ENCODE measurements at regions not wholly inside any gene's neighbourhood (a gene's known extent, or its start where the extent isn't known, plus 50 kb on each side); places are given as distances from the start of the nearest gene placed in this dataset.

- FAIRE-seq (no peak), ATAC-seq (no peak), DNase-seq (ENCODE audit: low spot score) (no peak)
- 35% methylated on average over 9 of the region's 10 CpGs for WGBS (ENCODE audit: low lambda C conversion rate)
- H3K4me3 ChIP-seq (replicated peaks in 1 of 3; ENCODE audit: insufficient read depth in 1 of 3, low read depth in 2 of 3, low read length in 3 of 3) = no peak overlapping the region
- H3K27me3 ChIP-seq (ENCODE audit: control insufficient read depth in 1 of 2, insufficient read depth in 2 of 2, low read length in 2 of 2) = no peaks in the 10 kb centered on the region; a peak in 1 of 5 replicates
- no peaks in the 10 kb centered on the region for H3K79me2 ChIP-seq (ENCODE audit: insufficient read depth, low read length)
- H3K4me2 ChIP-seq (ENCODE audit: low read depth, low read length) = no peak overlapping the region
- in situ Hi-C loops (cut with HindIII; ENCODE audit: extremely low pct_ligation_motif_present, low pct_unique_long_range_greater_than_20kb) (no loop called here), intact Hi-C loops (cut with micrococcal nuclease; ENCODE audit: unreplicated experiment) (no loop called here)
- BruUV-seq (replicated peaks) = no TSS peak
- H3K9ac ChIP-seq (ENCODE audit: insufficient read depth, low read depth, low read length) = no peak overlapping the region
- ChIA-PET POLR2A (no interaction called here), CTCF (ENCODE audit: low intra/inter-chr PET ratio, low total read pairs) (no interaction called here)
- H4K20me1 ChIP-seq (ENCODE audit: insufficient read depth, low read length) = no peaks in the 10 kb centered on the region
- H3K27ac ChIP-seq (ENCODE audit: extremely low read length, insufficient read depth, low read length) = no peak overlapping the region
- H3K4me1 ChIP-seq (ENCODE audit: insufficient read depth, low read length) = no peaks in the 10 kb centered on the region
- no peak overlapping the region for H2AFZ ChIP-seq (ENCODE audit: low read length)
- H3K36me3 ChIP-seq (replicated peaks in 1 of 2; ENCODE audit: control insufficient read depth in 1 of 2, insufficient read depth in 2 of 2, low read length in 2 of 2) = no peaks in the 10 kb centered on the region
- TF ChIP-seq CREB1 (IDR thresholded peaks at IDR 0.05) (peak; percentile 79), CREB1 (CRISPR knock-in tag; IDR thresholded peaks at IDR 0.05) (no peak), NR2C2 (CRISPR knock-in tag; IDR thresholded peaks at IDR 0.05; ENCODE audit: borderline replicate concordance) (no peak)
- TF ChIP-seq, protein P1, sequence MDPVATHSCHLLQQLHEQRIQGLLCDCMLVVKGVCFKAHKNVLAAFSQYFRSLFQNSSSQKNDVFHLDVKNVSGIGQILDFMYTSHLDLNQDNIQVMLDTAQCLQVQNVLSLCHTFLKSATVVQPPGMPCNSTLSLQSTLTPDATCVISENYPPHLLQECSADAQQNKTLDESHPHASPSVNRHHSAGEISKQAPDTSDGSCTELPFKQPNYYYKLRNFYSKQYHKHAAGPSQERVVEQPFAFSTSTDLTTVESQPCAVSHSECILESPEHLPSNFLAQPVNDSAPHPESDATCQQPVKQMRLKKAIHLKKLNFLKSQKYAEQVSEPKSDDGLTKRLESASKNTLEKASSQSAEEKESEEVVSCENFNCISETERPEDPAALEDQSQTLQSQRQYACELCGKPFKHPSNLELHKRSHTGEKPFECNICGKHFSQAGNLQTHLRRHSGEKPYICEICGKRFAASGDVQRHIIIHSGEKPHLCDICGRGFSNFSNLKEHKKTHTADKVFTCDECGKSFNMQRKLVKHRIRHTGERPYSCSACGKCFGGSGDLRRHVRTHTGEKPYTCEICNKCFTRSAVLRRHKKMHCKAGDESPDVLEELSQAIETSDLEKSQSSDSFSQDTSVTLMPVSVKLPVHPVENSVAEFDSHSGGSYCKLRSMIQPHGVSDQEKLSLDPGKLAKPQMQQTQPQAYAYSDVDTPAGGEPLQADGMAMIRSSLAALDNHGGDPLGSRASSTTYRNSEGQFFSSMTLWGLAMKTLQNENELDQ (CRISPR knock-in tag; IDR thresholded peaks at IDR 0.05; ENCODE audit: borderline replicate concordance) = no peak
- no peaks in the 10 kb centered on the region for H3K9me3 ChIP-seq (ENCODE audit: low read length)
Measured at GRCh38 chr6:14542670-14543366, 425.2 kb downstream of the CD83 start.

GRCh38 chr6:14543971-14544585 is 426.5 kb downstream of the CD83 start:
- in situ Hi-C loops (cut with HindIII; ENCODE audit: extremely low pct_ligation_motif_present, low pct_unique_long_range_greater_than_20kb) = no loop called here
- peaks cover under 1% of the 10 kb centered on the region; the same call in 1 of the 2 replicates for H3K4me1 ChIP-seq (ENCODE audit: insufficient read depth, low read length)
- ATAC-seq (no peak), DNase-seq (ENCODE audit: low spot score) (no peak), FAIRE-seq (no peak)
- H3K4me3 ChIP-seq (replicated peaks in 1 of 3; ENCODE audit: insufficient read depth in 1 of 3, low read depth in 2 of 3, low read length in 3 of 3) = no peak overlapping the region
- H3K36me3 ChIP-seq (replicated peaks in 1 of 2; ENCODE audit: control insufficient read depth in 1 of 2, insufficient read depth in 2 of 2, low read length in 2 of 2) = no peaks in the 10 kb centered on the region
- H3K4me2 ChIP-seq (ENCODE audit: low read depth, low read length) = no peak overlapping the region
- ChIA-PET POLR2A (no interaction called here), CTCF (ENCODE audit: low intra/inter-chr PET ratio, low total read pairs) (no interaction called here)
- intact Hi-C loops (cut with micrococcal nuclease; ENCODE audit: unreplicated experiment) = no loop called here
- no peaks in the 10 kb centered on the region for H4K20me1 ChIP-seq (ENCODE audit: insufficient read depth, low read length)
- no peak overlapping the region for H3K27ac ChIP-seq (ENCODE audit: extremely low read length, insufficient read depth, low read length)
- 4% methylated on average over 6 of the region's 6 CpGs for WGBS (ENCODE audit: low lambda C conversion rate)
- H3K27me3 ChIP-seq (ENCODE audit: control insufficient read depth in 1 of 2, insufficient read depth in 2 of 2, low read length in 2 of 2) = no peaks in the 10 kb centered on the region; a peak in 1 of 5 replicates
- BruUV-seq (replicated peaks) = no TSS peak
- H3K9ac ChIP-seq (ENCODE audit: insufficient read depth, low read depth, low read length) = no peak overlapping the region
- no peaks in the 10 kb centered on the region for H3K9me3 ChIP-seq (ENCODE audit: low read length)
- no peak overlapping the region for H2AFZ ChIP-seq (ENCODE audit: low read length)
- H3K79me2 ChIP-seq (ENCODE audit: insufficient read depth, low read length) = no peaks in the 10 kb centered on the region
- TF ChIP-seq TEAD2 (CRISPR knock-in tag; IDR thresholded peaks at IDR 0.05) = no peak
- TF ChIP-seq, protein P2, sequence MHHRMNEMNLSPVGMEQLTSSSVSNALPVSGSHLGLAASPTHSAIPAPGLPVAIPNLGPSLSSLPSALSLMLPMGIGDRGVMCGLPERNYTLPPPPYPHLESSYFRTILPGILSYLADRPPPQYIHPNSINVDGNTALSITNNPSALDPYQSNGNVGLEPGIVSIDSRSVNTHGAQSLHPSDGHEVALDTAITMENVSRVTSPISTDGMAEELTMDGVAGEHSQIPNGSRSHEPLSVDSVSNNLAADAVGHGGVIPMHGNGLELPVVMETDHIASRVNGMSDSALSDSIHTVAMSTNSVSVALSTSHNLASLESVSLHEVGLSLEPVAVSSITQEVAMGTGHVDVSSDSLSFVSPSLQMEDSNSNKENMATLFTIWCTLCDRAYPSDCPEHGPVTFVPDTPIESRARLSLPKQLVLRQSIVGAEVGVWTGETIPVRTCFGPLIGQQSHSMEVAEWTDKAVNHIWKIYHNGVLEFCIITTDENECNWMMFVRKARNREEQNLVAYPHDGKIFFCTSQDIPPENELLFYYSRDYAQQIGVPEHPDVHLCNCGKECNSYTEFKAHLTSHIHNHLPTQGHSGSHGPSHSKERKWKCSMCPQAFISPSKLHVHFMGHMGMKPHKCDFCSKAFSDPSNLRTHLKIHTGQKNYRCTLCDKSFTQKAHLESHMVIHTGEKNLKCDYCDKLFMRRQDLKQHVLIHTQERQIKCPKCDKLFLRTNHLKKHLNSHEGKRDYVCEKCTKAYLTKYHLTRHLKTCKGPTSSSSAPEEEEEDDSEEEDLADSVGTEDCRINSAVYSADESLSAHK (CRISPR knock-in tag; IDR thresholded peaks at IDR 0.05; ENCODE audit: borderline replicate concordance) = no peak
- TF ChIP-seq ZNF496 (CRISPR knock-in tag; IDR thresholded peaks at IDR 0.05; ENCODE audit: insufficient replicate concordance) = no peak
- TF ChIP-seq ZFP62 (CRISPR knock-in tag; IDR thresholded peaks at IDR 0.05) = no peak
- TF ChIP-seq NFKBIZ (CRISPR knock-in tag; IDR thresholded peaks at IDR 0.05) = no peak
- TF ChIP-seq ZNF652 (CRISPR knock-in tag; IDR thresholded peaks at IDR 0.05; ENCODE audit: borderline replicate concordance, low read depth) = no peak

Data from HepG2 (cell line).